EL (cell line): ENCODE measurements at regions not wholly inside any gene's neighbourhood (a gene's known extent, or its start where the extent isn't known, plus 50 kb on each side); places are given as distances from the start of the nearest gene placed in this dataset.

Experiments used
- DNase-seq: peaks from one replicate; pipeline ENCODE4 v3.0.0-alpha.2; 2016

- no peak for DNase-seq
Measured at GRCh38 chr21:39105341-39105765, 77.9 kb downstream of the PSMG1 start.

GRCh38 chr21:39104911-39105310 lies 78.3 kb downstream of the PSMG1 start:
- DNase-seq = no peak

- peak; percentile 50 for DNase-seq
Measured at GRCh38 chr21:39103689-39104088, 79.6 kb downstream of the PSMG1 start.

- DNase-seq = no peak
Measured at GRCh38 chr21:39099859-39100258, 83.4 kb downstream of the PSMG1 start.

- no peak for DNase-seq
Measured at GRCh38 chr21:39098696-39099200, 84.5 kb downstream of the PSMG1 start.

- DNase-seq = no peak
Measured at GRCh38 chr21:39097981-39098380, 85.3 kb downstream of the PSMG1 start.

GRCh38 chr21:39097335-39097861 lies 85.9 kb downstream of the PSMG1 start:
- DNase-seq = no peak

- no peak for DNase-seq
Measured at GRCh38 chr21:39096754-39097153, 86.5 kb downstream of the PSMG1 start.

GRCh38 chr21:39095681-39096080 lies 87.6 kb downstream of the PSMG1 start:
- no peak for DNase-seq

GRCh38 chr21:39094847-39095579 lies 88.2 kb downstream of the PSMG1 start:
- peak; percentile 27 for DNase-seq

- DNase-seq = no peak
Measured at GRCh38 chr21:39094087-39094780, 89.0 kb downstream of the PSMG1 start.

GRCh38 chr21:39093526-39093925 lies 89.7 kb downstream of the PSMG1 start:
- DNase-seq = no peak

GRCh38 chr21:39088831-39089380 lies 94.3 kb downstream of the PSMG1 start:
- peak; percentile 73 for DNase-seq

GRCh38 chr21:39088031-39088370 lies 95.2 kb downstream of the PSMG1 start:
- no peak for DNase-seq

GRCh38 chr21:39087238-39088030 lies 95.8 kb downstream of the PSMG1 start:
- no peak for DNase-seq

- no peak for DNase-seq
Measured at GRCh38 chr21:39086547-39086946, 96.7 kb downstream of the PSMG1 start.

- DNase-seq = no peak
Measured at GRCh38 chr21:39085843-39086405, 97.3 kb downstream of the PSMG1 start.

GRCh38 chr21:39084979-39085729 lies 98.1 kb downstream of the PSMG1 start:
- no peak for DNase-seq

GRCh38 chr21:39084073-39084472 lies 99.2 kb downstream of the PSMG1 start:
- DNase-seq = no peak

- DNase-seq = no peak
Measured at GRCh38 chr21:39083377-39084008, 99.8 kb downstream of the PSMG1 start.

- DNase-seq = no peak
Measured at GRCh38 chr21:39082656-39083376, 100.4 kb downstream of the PSMG1 start.
